Endothelial cell of umbilical vein (primary cell): ENCODE measurements at regions not wholly inside any gene's neighbourhood (a gene's known extent, or its start where the extent isn't known, plus 50 kb on each side); places are given as distances from the start of the nearest gene placed in this dataset.

Source experiments
- BruUV-seq: library from RNA; stranded (reverse); fragments of 400-500 nt; replicated peaks from 2 replicates; lab custom pipeline; 2021; lab: Mats Ljungman, UMichigan
- CTCF ChIA-PET: fragments of 300-600, 350-600 bp; sonication (Branson Sonifier 250); formaldehyde crosslinking; loops from one replicate; lab custom pipeline; 2021; ENCODE audit warnings: antibody characterized with exemption, inconsistent platforms; lab: Charles Lee
- POLR2A ChIA-PET: fragments of 300-600, 350-600 bp; sonication (Branson Sonifier 250); formaldehyde crosslinking; loops from one replicate; lab custom pipeline; 2021; ENCODE audit warnings: antibody characterized with exemption, inconsistent platforms; lab: Charles Lee
- DNase-seq: peaks from one replicate; pipeline ENCODE4 v3.0.0-alpha.2; 2011; ENCODE audit warnings: low read depth, low spot score
- FAIRE-seq: peaks from 2 replicates; lab custom pipeline; 2011; peaks lifted over from hg19 to GRCh38; lab: Jason Lieb, UNC
- H2AFZ ChIP-seq: 2 replicates; pipeline ENCODE4 v1.6.0; 2012; ENCODE audit warnings: low read depth, low read length, control low read depth, inconsistent platforms
- H3K27ac ChIP-seq: 2 replicates; pipeline ENCODE4 v1.5.1; 2011; ENCODE audit warnings: low read depth, mild to moderate bottlenecking, control low read depth, low read length, moderate library complexity; ENCODE audit not compliant: insufficient read depth
- H3K27me3 ChIP-seq, 2 experiments: 2 replicates each; pipeline versions ENCODE4 v1.6.0 to v1.6.1; 2011; ENCODE audit warnings: low read length in 2 of 2, mixed read lengths in 1 of 2; ENCODE audit not compliant: control insufficient read depth in 2 of 2, insufficient read depth in 2 of 2
- H3K36me3 ChIP-seq, 2 experiments: 2 replicates in 1 of 2; 3 replicates in 1 of 2; pipeline ENCODE4 v1.5.1; 2011; ENCODE audit warnings: low read length in 2 of 2, mild to moderate bottlenecking in 1 of 2, moderate library complexity in 1 of 2; ENCODE audit not compliant: control insufficient read depth in 2 of 2, insufficient read depth in 2 of 2; ENCODE audit errors: extremely low read depth in 1 of 2
- H3K4me1 ChIP-seq: 3 replicates; pipeline ENCODE4 v1.5.1; 2011; ENCODE audit warnings: mild to moderate bottlenecking, low read length; ENCODE audit not compliant: control insufficient read depth, insufficient read depth; ENCODE audit errors: extremely low read depth
- H3K4me2 ChIP-seq: 2 replicates; pipeline ENCODE4 v1.6.1; 2011; ENCODE audit warnings: low read length, control low read depth, mixed read lengths; ENCODE audit not compliant: insufficient read depth
- H3K4me3 ChIP-seq, 3 experiments: fragments of 200-600 bp in 1 of 3; sonication (generic), shearing (Covaris generic) in 1 of 3; replicated peaks in 1 of 3; 2 replicates each; pipeline ENCODE4 v1.5.1; 2011 to 2016; ENCODE audit warnings: control low read depth in 3 of 3, low read length in 3 of 3, mild to moderate bottlenecking in 2 of 3, inconsistent platforms in 1 of 3, low read depth in 1 of 3, moderate library complexity in 1 of 3; ENCODE audit not compliant: insufficient read depth in 1 of 3
- H3K79me2 ChIP-seq: 2 replicates; pipeline ENCODE4 v1.6.0; 2012; ENCODE audit warnings: low read length, inconsistent platforms; ENCODE audit not compliant: control insufficient read depth, insufficient read depth
- H3K9ac ChIP-seq: replicated peaks from 2 replicates; pipeline ENCODE3; 2011; ENCODE audit warnings: low read length, control low read depth; ENCODE audit not compliant: insufficient read depth; ENCODE audit errors: extremely low read depth
- H3K9me1 ChIP-seq: replicated peaks from 3 replicates; pipeline ENCODE4 v1.6.0; 2011; ENCODE audit warnings: mild to moderate bottlenecking, low read length; ENCODE audit not compliant: control insufficient read depth, insufficient read depth; ENCODE audit errors: extremely low read depth
- H3K9me3 ChIP-seq: replicated peaks from 2 replicates; pipeline ENCODE4 v1.5.1; 2012; ENCODE audit warnings: low read length, inconsistent platforms; ENCODE audit not compliant: control insufficient read depth, insufficient read depth
- H4K20me1 ChIP-seq: replicated peaks from 2 replicates; pipeline ENCODE3; 2011; ENCODE audit warnings: mild to moderate bottlenecking, low read length; ENCODE audit not compliant: control insufficient read depth, insufficient read depth; ENCODE audit errors: extremely low read depth
- EZH2 ChIP-seq: IDR thresholded peaks from 2 replicates; pipeline ENCODE4 v1.6.1; 2012; ENCODE audit warnings: borderline replicate concordance, low read depth, mild to moderate bottlenecking, moderate library complexity, low read length, inconsistent platforms; ENCODE audit not compliant: severe bottlenecking
- FOS ChIP-seq: IDR thresholded peaks from 2 replicates; pipeline ENCODE4 v1.6.1; 2011; ENCODE audit warnings: mild to moderate bottlenecking, low read length, moderate library complexity, borderline replicate concordance; ENCODE audit not compliant: insufficient read depth
- GATA2 ChIP-seq: IDR thresholded peaks from 2 replicates; pipeline ENCODE4 v1.7.0; 2011; ENCODE audit warnings: low read depth, mild to moderate bottlenecking, moderate library complexity, mixed read lengths, low read length; ENCODE audit not compliant: insufficient read length, insufficient read depth
- JUN ChIP-seq: IDR thresholded peaks from 2 replicates; pipeline ENCODE4 v1.6.1; 2011; ENCODE audit warnings: borderline replicate concordance, low read depth; ENCODE audit not compliant: insufficient read length, insufficient read depth
- MAX ChIP-seq: IDR thresholded peaks from 2 replicates; pipeline ENCODE4 v1.6.1; 2011; ENCODE audit not compliant: insufficient read depth, insufficient read length
- MYC ChIP-seq: IDR thresholded peaks from one replicate; pipeline ENCODE4 v1.6.1; 2011; ENCODE audit warnings: mild to moderate bottlenecking, low read depth, low read length
- POLR2A ChIP-seq: IDR thresholded peaks from 2 replicates; pipeline ENCODE4 v1.6.1; 2012; ENCODE audit warnings: low read depth, mild to moderate bottlenecking, control low read depth, low read length
- POLR2AphosphoS5 ChIP-seq: IDR thresholded peaks from 2 replicates; pipeline ENCODE4 v1.6.1; 2012; ENCODE audit warnings: low read depth, mild to moderate bottlenecking, control low read depth, low read length, moderate library complexity; ENCODE audit not compliant: insufficient read depth
- dilution Hi-C: fragments of 300-500 bp; cut with MboI; formaldehyde crosslinking; loops from one replicate; pipeline ENCODE4 v1.15.0; 2019; ENCODE audit warnings: low sequenced_read_pairs; ENCODE audit not compliant: extremely low pct_ligation_motif_present
- intact Hi-C: fragments of 100-400 bp; cut with micrococcal nuclease; formaldehyde crosslinking; loops from one replicate; pipeline ENCODE4 v1.10.0; 2022
- TF ChIP-seq, protein P1 (sequence below), 2 donors: IDR thresholded peaks; 1 replicate in 1 of 2; 2 replicates in 1 of 2; pipeline ENCODE4 v1.5.1; 2011; ENCODE audit warnings: low read length in 2 of 2, mild to moderate bottlenecking in 2 of 2, moderate library complexity in 2 of 2, control low read depth in 1 of 2, inconsistent platforms in 1 of 2, low read depth in 1 of 2; ENCODE audit not compliant: insufficient read depth in 1 of 2; ENCODE audit errors: extremely low read depth in 1 of 2

GRCh38 chr10:2202401-2202800 is 465.1 kb upstream of the ADARB2 start:
- no peak for FAIRE-seq
- no peaks in the 10 kb centered on the region for H3K27me3 ChIP-seq
- ChIA-PET POLR2A (no interaction called here), CTCF (no interaction called here)
- H3K36me3 ChIP-seq = no peaks in the 10 kb centered on the region
- H3K4me2 ChIP-seq = no peak overlapping the region
- peaks cover 10% of the 10 kb centered on the region for H3K9me3 ChIP-seq
- TF ChIP-seq EZH2 (no peak), JUN (no peak), POLR2AphosphoS5 (no peak), FOS (no peak), POLR2A (no peak), MAX (no peak), MYC (no peak), GATA2 (no peak)
- TF ChIP-seq, protein P1, sequence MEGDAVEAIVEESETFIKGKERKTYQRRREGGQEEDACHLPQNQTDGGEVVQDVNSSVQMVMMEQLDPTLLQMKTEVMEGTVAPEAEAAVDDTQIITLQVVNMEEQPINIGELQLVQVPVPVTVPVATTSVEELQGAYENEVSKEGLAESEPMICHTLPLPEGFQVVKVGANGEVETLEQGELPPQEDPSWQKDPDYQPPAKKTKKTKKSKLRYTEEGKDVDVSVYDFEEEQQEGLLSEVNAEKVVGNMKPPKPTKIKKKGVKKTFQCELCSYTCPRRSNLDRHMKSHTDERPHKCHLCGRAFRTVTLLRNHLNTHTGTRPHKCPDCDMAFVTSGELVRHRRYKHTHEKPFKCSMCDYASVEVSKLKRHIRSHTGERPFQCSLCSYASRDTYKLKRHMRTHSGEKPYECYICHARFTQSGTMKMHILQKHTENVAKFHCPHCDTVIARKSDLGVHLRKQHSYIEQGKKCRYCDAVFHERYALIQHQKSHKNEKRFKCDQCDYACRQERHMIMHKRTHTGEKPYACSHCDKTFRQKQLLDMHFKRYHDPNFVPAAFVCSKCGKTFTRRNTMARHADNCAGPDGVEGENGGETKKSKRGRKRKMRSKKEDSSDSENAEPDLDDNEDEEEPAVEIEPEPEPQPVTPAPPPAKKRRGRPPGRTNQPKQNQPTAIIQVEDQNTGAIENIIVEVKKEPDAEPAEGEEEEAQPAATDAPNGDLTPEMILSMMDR (IDR thresholded peaks at IDR 0.05; ENCODE audit: extremely low read depth in 1 of 2, insufficient read depth in 1 of 2, low read depth in 1 of 2, low read length in 2 of 2) = no peak
- intact Hi-C loops = no loop called here
- BruUV-seq = no TSS peak
- dilution Hi-C loops = no loop called here
- no peak for DNase-seq
- H3K9ac ChIP-seq = no peak overlapping the region
- H3K4me3 ChIP-seq = no peak overlapping the region
- no peak overlapping the region for H2AFZ ChIP-seq
- no peaks in the 10 kb centered on the region for H3K79me2 ChIP-seq
- H3K27ac ChIP-seq = no peak overlapping the region
- H3K4me1 ChIP-seq = no peaks in the 10 kb centered on the region
- H4K20me1 ChIP-seq = no peaks in the 10 kb centered on the region
- H3K9me1 ChIP-seq = no peaks in the 10 kb centered on the region
